ENCODE measurements at regions not wholly inside any gene's neighbourhood (a gene's known extent, or its start where the extent isn't known, plus 50 kb on each side); places are given as distances from the start of the nearest gene placed in this dataset.
"Not testable (repeated sequence)": the region's sequence is repeated elsewhere in the genome, so short reads cannot be mapped to it uniquely, and the experiment has no call there.

DNA sequence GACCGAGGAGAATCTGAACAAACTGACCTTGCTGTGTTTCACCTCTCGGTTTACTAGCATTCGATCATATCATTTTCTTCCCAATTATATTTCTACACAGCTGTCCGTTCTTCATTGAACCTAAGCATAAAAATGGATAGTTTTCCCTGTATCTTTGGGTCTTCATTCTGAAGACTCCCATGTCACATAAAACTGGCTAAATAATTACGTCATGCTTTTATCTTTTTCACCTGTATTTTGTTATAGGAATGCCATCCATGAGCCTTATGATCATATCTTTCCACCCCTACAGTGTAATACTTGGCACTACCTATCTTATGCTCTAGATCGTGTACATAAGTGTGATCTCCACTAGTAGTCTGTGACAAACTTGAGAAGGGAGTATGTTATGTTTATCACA, 456.1 kb downstream of the FGF13 start:
- no peak overlapping the region for H4K8ac ChIP-seq (ENCODE audit: low read depth, low read length)
- peaks cover 4 to 7% of the 10 kb centered on the region in 2 donors for H3K4me1 ChIP-seq (ENCODE audit: control insufficient read depth in 2 of 2, insufficient read depth in 1 of 2, low read depth in 1 of 2, low read length in 2 of 2)
- no peak overlapping the region for H2AK5ac ChIP-seq (ENCODE audit: low read depth, low read length)
- no peak overlapping the region for H3K23ac ChIP-seq (ENCODE audit: low read depth, low read length, poor library complexity)
- H3K9ac ChIP-seq (ENCODE audit: low read depth, low read length, poor library complexity), result no peak overlapping the region
- no peaks in the 10 kb centered on the region for H3K27me3 ChIP-seq (ENCODE audit: control insufficient read depth in 3 of 3, insufficient read depth in 3 of 3, low read depth in 1 of 3, low read length in 3 of 3)
- no peak for DNase-seq (ENCODE audit: low spot score)
- no peak overlapping the region for H2BK12ac ChIP-seq (ENCODE audit: low read length)
- no peak overlapping the region for H3K4me3 ChIP-seq (ENCODE audit: low read length in 2 of 2)
- H4K91ac ChIP-seq (ENCODE audit: low read depth, low read length, poor library complexity), result no peak overlapping the region
- WGBS, 2 donors (ENCODE audit: extremely low coverage in 2 of 2, insufficient read length in 2 of 2, insufficient replicate concordance in 1 of 2), result no CpG with 5 or more reads among the region's 6 CpGs
- H3K4me2 ChIP-seq (ENCODE audit: insufficient read depth, low read length, poor library complexity, severe bottlenecking), result no peak overlapping the region
- no peaks in the 10 kb centered on the region for H3K79me1 ChIP-seq (ENCODE audit: low read depth, low read length)
- no peak overlapping the region for H2BK5ac ChIP-seq (ENCODE audit: low read length)
- no peak overlapping the region for H2BK120ac ChIP-seq (ENCODE audit: low read depth, low read length)
- no peaks in the 10 kb centered on the region for H3K36me3 ChIP-seq (replicated peaks in 1 of 2; ENCODE audit: control insufficient read depth in 2 of 2, insufficient read depth in 2 of 2, low read length in 2 of 2)
- H3K18ac ChIP-seq (ENCODE audit: low read length), result no peak overlapping the region
- H3K4ac ChIP-seq (ENCODE audit: low read length), result no peak overlapping the region
- no peak overlapping the region for H2AFZ ChIP-seq (ENCODE audit: low read length)
- no peaks in the 10 kb centered on the region for H3K9me3 ChIP-seq (replicated peaks in 1 of 2; ENCODE audit: control insufficient read depth in 2 of 2, insufficient read depth in 1 of 2, low read depth in 1 of 2, low read length in 2 of 2)
- no peak overlapping the region for H3K27ac ChIP-seq (replicated peaks; ENCODE audit: low read length)
- H3K14ac ChIP-seq (ENCODE audit: low read length), result no peak overlapping the region
- no peak overlapping the region for H2BK15ac ChIP-seq (ENCODE audit: low read length)

DNA sequence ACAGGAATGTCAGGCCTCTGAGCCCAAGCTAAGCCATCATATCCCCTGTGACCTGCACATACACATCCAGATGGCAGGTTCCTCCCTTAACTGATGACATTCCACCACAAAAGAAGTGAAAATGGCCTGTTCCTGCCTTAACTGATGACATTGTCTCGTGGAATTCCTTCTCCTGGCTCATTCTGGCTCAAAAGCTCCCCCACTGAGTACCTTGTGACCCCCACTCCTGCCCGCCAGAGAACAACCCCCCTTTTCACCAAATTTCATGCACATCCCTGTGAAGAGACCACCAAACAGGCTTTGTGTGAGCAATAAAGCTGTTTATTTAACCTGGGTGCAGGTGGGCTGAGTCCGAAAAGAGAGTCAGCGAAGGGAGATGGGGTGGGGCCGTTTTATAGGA, 447.4 kb downstream of the FGF13 start:
- no CpG with 5 or more reads among the region's 5 CpGs for WGBS, 2 donors (ENCODE audit: extremely low coverage in 2 of 2, insufficient read length in 2 of 2, insufficient replicate concordance in 1 of 2)
- not testable (repeated sequence) for DNase-seq (ENCODE audit: low spot score)

DNA sequence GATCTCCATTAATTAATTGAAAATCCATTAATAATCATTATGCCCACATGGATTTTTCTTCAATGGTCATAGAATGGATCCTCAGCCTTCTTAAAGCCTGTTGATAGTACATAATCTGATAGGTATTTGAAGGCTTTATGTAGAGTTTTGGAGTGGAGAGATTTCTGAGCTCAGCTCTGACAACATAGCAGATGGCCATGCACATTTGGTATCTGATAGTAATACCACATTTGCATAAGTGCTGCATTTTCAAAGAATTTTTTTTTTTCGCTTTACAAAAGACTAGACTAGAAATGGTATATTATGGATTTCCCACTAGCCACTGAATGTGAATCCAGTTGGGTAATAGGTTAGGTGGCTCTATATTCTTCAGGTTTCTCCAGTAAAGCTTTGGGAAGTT, 440.6 kb downstream of the FGF13 start:
- Histone ChIP-seq H4K8ac (ENCODE audit: low read depth, low read length) (no peak overlapping the region), H3K14ac (ENCODE audit: low read length) (no peak overlapping the region), H3K27ac (replicated peaks; ENCODE audit: low read length) (no peak overlapping the region), H3K18ac (ENCODE audit: low read length) (no peak overlapping the region), H3K4ac (ENCODE audit: low read length) (no peak overlapping the region), H2BK120ac (ENCODE audit: low read depth, low read length) (no peak overlapping the region), H2BK12ac (ENCODE audit: low read length) (no peak overlapping the region), H3K79me1 (ENCODE audit: low read depth, low read length) (no peaks in the 10 kb centered on the region), H3K27me3 (ENCODE audit: control insufficient read depth in 3 of 3, insufficient read depth in 3 of 3, low read depth in 1 of 3, low read length in 3 of 3) (no peaks in the 10 kb centered on the region), H3K23ac (ENCODE audit: low read depth, low read length, poor library complexity) (no peak overlapping the region), H3K9me3 (replicated peaks in 1 of 2; ENCODE audit: control insufficient read depth in 2 of 2, insufficient read depth in 1 of 2, low read depth in 1 of 2, low read length in 2 of 2) (no peaks in the 10 kb centered on the region), H3K4me1 (ENCODE audit: control insufficient read depth in 2 of 2, insufficient read depth in 1 of 2, low read depth in 1 of 2, low read length in 2 of 2) (no peaks in the 10 kb centered on the region), H3K36me3 (replicated peaks in 1 of 2; ENCODE audit: control insufficient read depth in 2 of 2, insufficient read depth in 2 of 2, low read length in 2 of 2) (no peaks in the 10 kb centered on the region), H3K4me2 (ENCODE audit: insufficient read depth, low read length, poor library complexity, severe bottlenecking) (no peak overlapping the region), H2AK5ac (ENCODE audit: low read depth, low read length) (no peak overlapping the region), H2AFZ (ENCODE audit: low read length) (no peak overlapping the region), H2BK15ac (ENCODE audit: low read length) (no peak overlapping the region), H3K9ac (ENCODE audit: low read depth, low read length, poor library complexity) (no peak overlapping the region), H2BK5ac (ENCODE audit: low read length) (no peak overlapping the region), H3K4me3 (ENCODE audit: low read length in 2 of 2) (no peak overlapping the region), H4K91ac (ENCODE audit: low read depth, low read length, poor library complexity) (no peak overlapping the region)
- no CpG with 5 or more reads among the region's 1 CpG for WGBS, 2 donors (ENCODE audit: extremely low coverage in 2 of 2, insufficient read length in 2 of 2, insufficient replicate concordance in 1 of 2)
- no peak for DNase-seq (ENCODE audit: low spot score)

More for the DNA sequence above, 447.4 kb downstream of the FGF13 start:
- not testable (repeated sequence) for H4K8ac ChIP-seq (ENCODE audit: low read depth, low read length); H3K27ac ChIP-seq (replicated peaks; ENCODE audit: low read length); H3K18ac ChIP-seq (ENCODE audit: low read length); H3K4ac ChIP-seq (ENCODE audit: low read length); H2AK5ac ChIP-seq (ENCODE audit: low read depth, low read length); H3K79me1 ChIP-seq (ENCODE audit: low read depth, low read length); H4K91ac ChIP-seq (ENCODE audit: low read depth, low read length, poor library complexity); H2BK12ac ChIP-seq (ENCODE audit: low read length); H2BK15ac ChIP-seq (ENCODE audit: low read length); H3K27me3 ChIP-seq (ENCODE audit: control insufficient read depth in 3 of 3, insufficient read depth in 3 of 3, low read depth in 1 of 3, low read length in 3 of 3); H3K4me3 ChIP-seq (ENCODE audit: low read length in 2 of 2); H3K23ac ChIP-seq (ENCODE audit: low read depth, low read length, poor library complexity); H2AFZ ChIP-seq (ENCODE audit: low read length); H3K4me1 ChIP-seq (ENCODE audit: control insufficient read depth in 2 of 2, insufficient read depth in 1 of 2, low read depth in 1 of 2, low read length in 2 of 2); H3K9me3 ChIP-seq (replicated peaks in 1 of 2; ENCODE audit: control insufficient read depth in 2 of 2, insufficient read depth in 1 of 2, low read depth in 1 of 2, low read length in 2 of 2); H2BK120ac ChIP-seq (ENCODE audit: low read depth, low read length); H2BK5ac ChIP-seq (ENCODE audit: low read length); H3K4me2 ChIP-seq (ENCODE audit: insufficient read depth, low read length, poor library complexity, severe bottlenecking); H3K9ac ChIP-seq (ENCODE audit: low read depth, low read length, poor library complexity); H3K14ac ChIP-seq (ENCODE audit: low read length); H3K36me3 ChIP-seq (replicated peaks in 1 of 2; ENCODE audit: control insufficient read depth in 2 of 2, insufficient read depth in 2 of 2, low read length in 2 of 2)

DNA sequence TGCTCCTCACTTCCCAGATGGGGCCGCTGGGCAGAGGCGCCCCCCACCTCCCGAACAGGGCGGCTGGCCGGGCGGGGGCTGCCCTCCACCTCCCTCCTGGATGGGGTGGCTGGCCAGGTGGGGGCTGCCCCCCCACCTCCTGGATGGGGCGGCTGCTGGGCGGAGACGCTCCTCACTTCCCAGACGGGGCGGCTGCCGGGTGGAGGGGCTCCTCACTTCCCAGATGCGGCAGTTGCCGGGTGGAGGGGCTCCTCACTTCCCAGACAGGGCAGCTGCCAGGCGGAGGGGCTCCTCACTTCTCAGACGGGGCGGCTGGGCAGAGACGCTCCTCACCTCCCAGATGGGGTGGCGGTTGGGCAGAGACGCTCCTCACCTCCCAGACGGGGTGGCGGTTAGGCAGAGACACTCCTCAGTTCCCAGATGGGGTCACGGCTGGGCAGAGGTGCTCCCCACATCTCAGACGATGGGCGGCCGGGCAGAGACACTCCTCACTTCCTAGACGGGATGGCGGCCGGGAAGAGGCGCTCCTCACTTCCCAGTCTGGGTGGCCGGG, 428.8 kb downstream of the FGF13 start:
- not testable (repeated sequence) for H3K23ac ChIP-seq (ENCODE audit: low read depth, low read length, poor library complexity); DNase-seq (ENCODE audit: low spot score); H2BK5ac ChIP-seq (ENCODE audit: low read length); H3K27me3 ChIP-seq (ENCODE audit: control insufficient read depth in 3 of 3, insufficient read depth in 3 of 3, low read depth in 1 of 3, low read length in 3 of 3); H3K79me1 ChIP-seq (ENCODE audit: low read depth, low read length); H3K4me1 ChIP-seq (ENCODE audit: control insufficient read depth in 2 of 2, insufficient read depth in 1 of 2, low read depth in 1 of 2, low read length in 2 of 2); H3K4ac ChIP-seq (ENCODE audit: low read length); H2AK5ac ChIP-seq (ENCODE audit: low read depth, low read length); H3K9ac ChIP-seq (ENCODE audit: low read depth, low read length, poor library complexity); H3K18ac ChIP-seq (ENCODE audit: low read length); H2BK15ac ChIP-seq (ENCODE audit: low read length); H3K27ac ChIP-seq (replicated peaks; ENCODE audit: low read length); H3K14ac ChIP-seq (ENCODE audit: low read length); H2AFZ ChIP-seq (ENCODE audit: low read length); H4K8ac ChIP-seq (ENCODE audit: low read depth, low read length); H3K36me3 ChIP-seq (replicated peaks in 1 of 2; ENCODE audit: control insufficient read depth in 2 of 2, insufficient read depth in 2 of 2, low read length in 2 of 2); H2BK12ac ChIP-seq (ENCODE audit: low read length); H2BK120ac ChIP-seq (ENCODE audit: low read depth, low read length); H3K4me2 ChIP-seq (ENCODE audit: insufficient read depth, low read length, poor library complexity, severe bottlenecking); H3K4me3 ChIP-seq (ENCODE audit: low read length in 2 of 2); H3K9me3 ChIP-seq (replicated peaks in 1 of 2; ENCODE audit: control insufficient read depth in 2 of 2, insufficient read depth in 1 of 2, low read depth in 1 of 2, low read length in 2 of 2); H4K91ac ChIP-seq (ENCODE audit: low read depth, low read length, poor library complexity)
- WGBS, 2 donors (ENCODE audit: extremely low coverage in 2 of 2, insufficient read length in 2 of 2, insufficient replicate concordance in 1 of 2), result no CpG with 5 or more reads among the region's 31 CpGs

Data from neuronal stem cell (in vitro differentiated cells).